Astrocyte (in vitro differentiated cells and primary cell): ENCODE measurements at regions not wholly inside any gene's neighbourhood (a gene's known extent, or its start where the extent isn't known, plus 50 kb on each side); places are given as distances from the start of the nearest gene placed in this dataset.

Experiments used
- DNase-seq: peaks from one replicate; pipeline ENCODE4 v3.0.0-alpha.2; 2010; ENCODE audit warnings: low read depth
- FAIRE-seq: peaks from 2 replicates; lab custom pipeline; 2011; peaks lifted over from hg19 to GRCh38; lab: Jason Lieb, UNC
- H2AFZ ChIP-seq: 2 replicates; pipeline ENCODE4 v1.6.0; 2012; ENCODE audit warnings: low read depth, low read length, inconsistent platforms
- H3K27ac ChIP-seq: 2 replicates; pipeline ENCODE4 v1.5.1; 2011; ENCODE audit warnings: low read depth, low read length, inconsistent platforms
- H3K27me3 ChIP-seq: 2 replicates; pipeline ENCODE4 v1.6.0; 2011; ENCODE audit warnings: low read length, inconsistent platforms; ENCODE audit not compliant: insufficient read depth
- H3K36me3 ChIP-seq: 2 replicates; pipeline ENCODE4 v1.5.1; 2011; ENCODE audit warnings: low read length, inconsistent platforms; ENCODE audit not compliant: insufficient read depth
- H3K4me1 ChIP-seq: 2 replicates; pipeline ENCODE4 v1.5.1; 2011; ENCODE audit warnings: low read length, inconsistent platforms; ENCODE audit not compliant: insufficient read depth
- H3K4me2 ChIP-seq: 2 replicates; pipeline ENCODE4 v1.6.0; 2012; ENCODE audit warnings: low read length, inconsistent platforms
- H3K4me3 ChIP-seq: 2 replicates; pipeline ENCODE4 v1.5.1; 2011; ENCODE audit warnings: low read depth, mild to moderate bottlenecking, low read length, inconsistent platforms; ENCODE audit not compliant: insufficient read depth
- H3K79me2 ChIP-seq: 2 replicates; pipeline ENCODE4 v1.6.0; 2012; ENCODE audit warnings: mild to moderate bottlenecking, low read length, inconsistent platforms; ENCODE audit not compliant: insufficient read depth
- H3K9ac ChIP-seq: 2 replicates; pipeline ENCODE4 v1.6.0; 2012; ENCODE audit warnings: mild to moderate bottlenecking, low read length, inconsistent platforms
- H3K9me3 ChIP-seq: 2 replicates; pipeline ENCODE4 v1.5.1; 2012; ENCODE audit warnings: low read depth, mild to moderate bottlenecking, low read length, inconsistent platforms; ENCODE audit not compliant: insufficient read depth
- H4K20me1 ChIP-seq: 2 replicates; pipeline ENCODE4 v1.6.0; 2012; ENCODE audit warnings: low read length, inconsistent platforms; ENCODE audit not compliant: insufficient read depth
- H3K27ac Mint-ChIP-seq: one replicate; pipeline ENCODE4 v1.8.0; 2021; ENCODE audit warnings: mild to moderate bottlenecking, mixed read lengths; ENCODE audit not compliant: unreplicated experiment
- H3K27me3 Mint-ChIP-seq: one replicate; pipeline ENCODE4 v1.8.0; 2021; ENCODE audit warnings: low read depth, mixed read lengths; ENCODE audit not compliant: unreplicated experiment
- H3K36me3 Mint-ChIP-seq: one replicate; pipeline ENCODE4 v1.8.0; 2021; ENCODE audit warnings: low read depth, mixed read lengths; ENCODE audit not compliant: unreplicated experiment
- H3K4me1 Mint-ChIP-seq: one replicate; pipeline ENCODE4 v1.8.0; 2021; ENCODE audit warnings: low read depth, mixed read lengths; ENCODE audit not compliant: unreplicated experiment
- H3K4me3 Mint-ChIP-seq: one replicate; pipeline ENCODE4 v1.8.0; 2021; ENCODE audit warnings: mild to moderate bottlenecking, moderate library complexity, mixed read lengths; ENCODE audit not compliant: unreplicated experiment
- H3K9me3 Mint-ChIP-seq: one replicate; pipeline ENCODE4 v1.8.0; 2021; ENCODE audit warnings: mild to moderate bottlenecking, mixed read lengths; ENCODE audit not compliant: unreplicated experiment
- EZH2 ChIP-seq: IDR thresholded peaks from 2 replicates; pipeline ENCODE4 v1.6.1; 2012; ENCODE audit warnings: mild to moderate bottlenecking, low read length, inconsistent platforms; ENCODE audit not compliant: insufficient read depth
- TF ChIP-seq, protein P1 (sequence below): IDR thresholded peaks from 2 replicates; pipeline ENCODE4 v1.5.1; 2011; ENCODE audit warnings: low read depth, mild to moderate bottlenecking, inconsistent platforms, low read length, moderate library complexity; ENCODE audit not compliant: insufficient read depth

- Histone ChIP-seq H3K36me3 (no peaks in the 10 kb centered on the region), H3K9ac (no peak overlapping the region), H3K27me3 (no peaks in the 10 kb centered on the region), H3K27ac (no peak overlapping the region), H3K4me2 (no peak overlapping the region), H3K9me3 (no peaks in the 10 kb centered on the region), H4K20me1 (no peaks in the 10 kb centered on the region), H3K4me1 (peaks cover 11% of the 10 kb centered on the region), H2AFZ (no peak overlapping the region), H3K4me3 (no peak overlapping the region), H3K79me2 (no peaks in the 10 kb centered on the region)
- Mint-ChIP-seq H3K27ac (no peak overlapping the region), H3K9me3 (no peaks in the 10 kb centered on the region), H3K4me3 (no peak overlapping the region), H3K27me3 (no peaks in the 10 kb centered on the region), H3K36me3 (no peaks in the 10 kb centered on the region), H3K4me1 (peaks cover 15% of the 10 kb centered on the region)
- no peak for FAIRE-seq
- DNase-seq, result no peak
- TF ChIP-seq, protein P1, sequence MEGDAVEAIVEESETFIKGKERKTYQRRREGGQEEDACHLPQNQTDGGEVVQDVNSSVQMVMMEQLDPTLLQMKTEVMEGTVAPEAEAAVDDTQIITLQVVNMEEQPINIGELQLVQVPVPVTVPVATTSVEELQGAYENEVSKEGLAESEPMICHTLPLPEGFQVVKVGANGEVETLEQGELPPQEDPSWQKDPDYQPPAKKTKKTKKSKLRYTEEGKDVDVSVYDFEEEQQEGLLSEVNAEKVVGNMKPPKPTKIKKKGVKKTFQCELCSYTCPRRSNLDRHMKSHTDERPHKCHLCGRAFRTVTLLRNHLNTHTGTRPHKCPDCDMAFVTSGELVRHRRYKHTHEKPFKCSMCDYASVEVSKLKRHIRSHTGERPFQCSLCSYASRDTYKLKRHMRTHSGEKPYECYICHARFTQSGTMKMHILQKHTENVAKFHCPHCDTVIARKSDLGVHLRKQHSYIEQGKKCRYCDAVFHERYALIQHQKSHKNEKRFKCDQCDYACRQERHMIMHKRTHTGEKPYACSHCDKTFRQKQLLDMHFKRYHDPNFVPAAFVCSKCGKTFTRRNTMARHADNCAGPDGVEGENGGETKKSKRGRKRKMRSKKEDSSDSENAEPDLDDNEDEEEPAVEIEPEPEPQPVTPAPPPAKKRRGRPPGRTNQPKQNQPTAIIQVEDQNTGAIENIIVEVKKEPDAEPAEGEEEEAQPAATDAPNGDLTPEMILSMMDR, result no peak
- no peak for TF ChIP-seq EZH2
Measured at GRCh38 chr2:150066490-150066889, 421.0 kb downstream of the RND3 start.

GRCh38 chr2:150063931-150064548 is 423.4 kb downstream of the RND3 start:
- peak overlapping the region; percentile 9 for H3K27ac Mint-ChIP-seq
- TF ChIP-seq, protein P1, result no peak
- no peak for TF ChIP-seq EZH2
- H3K9me3 Mint-ChIP-seq, result no peaks in the 10 kb centered on the region
- no peaks in the 10 kb centered on the region for H3K27me3 Mint-ChIP-seq
- no peak overlapping the region for H3K4me3 ChIP-seq
- peak overlapping the region; percentile 24 for H3K4me2 ChIP-seq
- no peak overlapping the region for H3K9ac ChIP-seq
- H3K36me3 ChIP-seq, result no peaks in the 10 kb centered on the region
- H3K79me2 ChIP-seq, result no peaks in the 10 kb centered on the region
- H4K20me1 ChIP-seq, result no peaks in the 10 kb centered on the region
- H3K4me1 ChIP-seq, result peaks cover 11% of the 10 kb centered on the region
- no peaks in the 10 kb centered on the region for H3K27me3 ChIP-seq
- DNase-seq (no peak), FAIRE-seq (peak; percentile 47)
- H3K4me3 Mint-ChIP-seq, result no peak overlapping the region
- peak overlapping the region; percentile 20 for H2AFZ ChIP-seq
- H3K9me3 ChIP-seq, result no peaks in the 10 kb centered on the region
- no peaks in the 10 kb centered on the region for H3K36me3 Mint-ChIP-seq
- no peak overlapping the region for H3K27ac ChIP-seq
- H3K4me1 Mint-ChIP-seq, result peaks cover 18% of the 10 kb centered on the region

- H3K27me3 ChIP-seq, result no peaks in the 10 kb centered on the region
- TF ChIP-seq EZH2, result no peak
- TF ChIP-seq, protein P1, result no peak
- peak overlapping the region; percentile 24 for H3K4me2 ChIP-seq
- no peak overlapping the region for H3K4me3 ChIP-seq
- H3K9me3 Mint-ChIP-seq, result no peaks in the 10 kb centered on the region
- no peaks in the 10 kb centered on the region for H3K36me3 ChIP-seq
- DNase-seq, result peak; percentile 81
- no peak overlapping the region for H3K9ac ChIP-seq
- no peak overlapping the region for H3K4me3 Mint-ChIP-seq
- peak; percentile 97 for FAIRE-seq
- H3K36me3 Mint-ChIP-seq, result no peaks in the 10 kb centered on the region
- peaks cover 18% of the 10 kb centered on the region for H3K4me1 Mint-ChIP-seq
- H3K79me2 ChIP-seq, result no peaks in the 10 kb centered on the region
- no peaks in the 10 kb centered on the region for H3K27me3 Mint-ChIP-seq
- peak overlapping the region; percentile 9 for H3K27ac Mint-ChIP-seq
- H2AFZ ChIP-seq, result no peak overlapping the region
- no peak overlapping the region for H3K27ac ChIP-seq
- H3K4me1 ChIP-seq, result peaks cover 11% of the 10 kb centered on the region
- no peaks in the 10 kb centered on the region for H3K9me3 ChIP-seq
- H4K20me1 ChIP-seq, result no peaks in the 10 kb centered on the region
Measured at GRCh38 chr2:150063432-150063889, 424.0 kb downstream of the RND3 start.
